GM12801 (cell line): ENCODE measurements at regions not wholly inside any gene's neighbourhood (a gene's known extent, or its start where the extent isn't known, plus 50 kb on each side); places are given as distances from the start of the nearest gene placed in this dataset.

ENCODE experiments used
- TF ChIP-seq, protein P1 (sequence below): IDR thresholded peaks from one replicate; pipeline ENCODE4 v1.5.1; 2011; ENCODE audit warnings: control low read depth; ENCODE audit not compliant: insufficient read length; ENCODE audit errors: extremely low read depth

DNA sequence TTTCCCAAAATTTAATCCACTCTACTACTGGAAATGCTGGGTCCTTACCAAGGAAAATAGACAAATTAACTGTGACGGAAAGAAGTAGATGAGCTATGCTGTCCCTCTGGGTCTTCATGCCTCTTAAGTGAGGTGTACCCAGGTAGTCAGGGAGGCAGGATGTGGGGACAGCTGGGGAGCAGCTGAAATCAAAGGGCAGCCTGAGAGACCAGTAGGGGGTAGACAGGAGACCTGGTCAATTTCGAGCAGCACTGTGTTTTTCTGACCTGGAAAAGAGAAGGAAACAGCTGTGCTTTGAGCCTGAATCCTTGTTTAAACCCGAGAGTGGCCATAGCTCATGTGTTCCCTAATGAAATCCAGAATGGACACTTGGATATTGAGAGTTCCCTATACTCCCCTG lies 587.3 kb downstream of the EFNB2 start:
- TF ChIP-seq, protein P1, sequence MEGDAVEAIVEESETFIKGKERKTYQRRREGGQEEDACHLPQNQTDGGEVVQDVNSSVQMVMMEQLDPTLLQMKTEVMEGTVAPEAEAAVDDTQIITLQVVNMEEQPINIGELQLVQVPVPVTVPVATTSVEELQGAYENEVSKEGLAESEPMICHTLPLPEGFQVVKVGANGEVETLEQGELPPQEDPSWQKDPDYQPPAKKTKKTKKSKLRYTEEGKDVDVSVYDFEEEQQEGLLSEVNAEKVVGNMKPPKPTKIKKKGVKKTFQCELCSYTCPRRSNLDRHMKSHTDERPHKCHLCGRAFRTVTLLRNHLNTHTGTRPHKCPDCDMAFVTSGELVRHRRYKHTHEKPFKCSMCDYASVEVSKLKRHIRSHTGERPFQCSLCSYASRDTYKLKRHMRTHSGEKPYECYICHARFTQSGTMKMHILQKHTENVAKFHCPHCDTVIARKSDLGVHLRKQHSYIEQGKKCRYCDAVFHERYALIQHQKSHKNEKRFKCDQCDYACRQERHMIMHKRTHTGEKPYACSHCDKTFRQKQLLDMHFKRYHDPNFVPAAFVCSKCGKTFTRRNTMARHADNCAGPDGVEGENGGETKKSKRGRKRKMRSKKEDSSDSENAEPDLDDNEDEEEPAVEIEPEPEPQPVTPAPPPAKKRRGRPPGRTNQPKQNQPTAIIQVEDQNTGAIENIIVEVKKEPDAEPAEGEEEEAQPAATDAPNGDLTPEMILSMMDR = no peak

DNA sequence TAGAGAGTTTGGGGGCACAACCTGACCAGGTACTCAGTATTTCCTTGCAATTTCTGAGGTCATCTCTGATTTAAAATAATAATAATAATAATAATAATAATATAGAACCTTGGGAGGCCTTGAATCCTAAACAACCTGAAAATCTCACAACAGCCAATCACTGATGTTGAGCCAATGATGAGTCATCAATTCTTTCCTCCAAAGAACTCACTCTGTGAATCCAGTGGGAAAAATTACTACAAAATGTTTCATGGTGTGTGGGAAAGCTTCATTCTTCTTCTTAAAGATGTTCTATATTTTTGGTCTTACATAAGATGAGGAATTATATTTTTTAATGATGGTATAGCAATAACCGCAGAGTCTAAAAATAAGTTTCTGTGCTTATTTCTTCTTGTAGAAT lies 594.6 kb downstream of the EFNB2 start:
- TF ChIP-seq, protein P1 = no peak

DNA sequence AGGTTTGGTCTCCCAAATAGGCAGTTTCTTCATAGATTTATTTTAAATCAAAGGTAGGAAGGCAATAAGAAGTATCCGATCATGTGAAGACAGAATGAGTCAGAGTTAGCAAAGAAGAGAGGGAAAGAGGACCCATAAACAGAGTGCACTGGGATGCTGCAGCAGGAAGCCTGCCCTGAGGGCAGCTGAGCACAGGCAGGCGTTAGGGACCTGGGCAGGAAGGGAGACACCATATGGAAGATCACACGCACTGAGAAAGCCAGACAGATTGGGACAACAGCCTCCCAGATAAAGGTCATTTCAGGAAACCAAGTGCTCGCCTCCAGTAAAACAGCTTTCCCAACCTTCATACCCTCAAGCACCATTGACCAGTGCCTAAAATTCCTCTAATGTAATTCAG lies 598.0 kb downstream of the EFNB2 start:
- TF ChIP-seq, protein P1 = no peak

DNA sequence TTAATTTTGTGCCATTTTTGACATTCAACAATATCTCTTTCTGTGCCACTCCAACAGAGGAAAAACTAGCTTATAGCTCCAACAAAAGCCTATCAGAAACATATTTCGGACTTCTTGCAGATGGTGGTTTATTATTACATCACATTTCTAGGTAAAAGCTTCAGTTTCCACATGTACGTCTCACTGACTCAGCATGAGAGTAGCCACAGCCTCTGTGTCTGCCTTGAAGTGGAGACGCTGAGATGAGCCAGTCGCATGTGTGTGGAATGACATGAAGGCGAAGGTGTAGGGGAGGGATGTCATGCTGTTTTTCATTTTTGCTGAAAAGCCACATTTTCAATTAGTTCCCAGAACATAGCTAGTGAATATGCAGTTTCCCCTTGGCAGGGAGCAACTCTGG lies 598.6 kb downstream of the EFNB2 start:
- TF ChIP-seq, protein P1 = no peak

DNA sequence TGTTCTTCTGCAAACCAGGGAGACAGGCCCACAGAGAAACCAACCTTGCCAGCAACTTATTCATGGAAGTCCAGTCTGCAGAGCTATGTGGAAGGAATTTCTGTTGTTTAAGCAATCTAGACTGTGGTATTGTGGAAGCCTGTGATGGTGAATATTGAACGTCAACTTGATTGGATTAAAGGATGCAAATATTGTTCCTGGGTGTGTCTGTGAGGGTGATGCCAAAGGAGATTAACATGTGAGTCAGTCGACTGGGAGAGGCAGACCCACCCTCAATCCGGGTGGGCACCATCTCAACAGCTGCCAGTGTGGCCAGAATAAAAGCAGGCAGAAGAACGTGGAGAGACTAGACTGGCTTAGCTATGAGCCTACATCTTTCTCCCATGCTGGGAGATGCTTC lies 606.0 kb downstream of the EFNB2 start:
- TF ChIP-seq, protein P1 = no peak

DNA sequence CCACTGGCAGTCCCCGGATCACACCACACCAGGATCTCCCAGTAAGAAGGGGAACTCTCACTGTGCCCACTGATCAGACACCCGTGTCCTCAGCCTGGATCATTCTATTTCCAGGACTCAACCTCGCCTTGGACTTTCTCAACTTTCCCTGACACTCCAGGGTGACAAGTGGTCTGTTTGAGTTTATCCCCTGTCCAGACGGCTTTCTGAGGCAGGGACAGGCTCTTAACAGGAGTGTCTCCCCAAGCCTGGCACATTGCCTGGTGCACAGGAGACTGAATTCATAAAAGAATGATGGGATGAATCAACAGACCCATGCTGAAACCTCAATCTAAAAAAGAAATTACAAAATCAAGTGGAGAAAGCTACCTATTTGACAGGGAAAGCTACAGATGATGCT lies 606.6 kb downstream of the EFNB2 start:
- TF ChIP-seq, protein P1 = no peak

DNA sequence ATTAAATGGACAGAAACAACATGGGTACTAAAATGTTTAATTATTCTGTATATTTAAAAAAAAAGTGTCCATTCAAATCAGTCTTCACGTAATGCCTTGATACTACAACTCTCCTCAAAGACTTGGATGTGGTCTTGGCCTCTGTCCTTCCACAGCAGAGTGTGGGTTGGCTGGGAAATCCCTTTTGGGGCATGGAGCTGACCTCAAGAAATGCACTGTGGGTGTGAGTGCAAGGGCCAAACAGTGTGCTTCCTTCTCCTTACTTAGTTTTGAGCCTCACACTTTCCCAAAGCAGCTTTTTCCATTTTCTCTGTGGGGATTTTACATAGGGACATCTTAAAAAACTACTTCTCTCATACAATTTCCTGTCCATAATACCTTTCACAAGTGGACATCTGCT lies 607.4 kb downstream of the EFNB2 start:
- TF ChIP-seq, protein P1 = no peak

DNA sequence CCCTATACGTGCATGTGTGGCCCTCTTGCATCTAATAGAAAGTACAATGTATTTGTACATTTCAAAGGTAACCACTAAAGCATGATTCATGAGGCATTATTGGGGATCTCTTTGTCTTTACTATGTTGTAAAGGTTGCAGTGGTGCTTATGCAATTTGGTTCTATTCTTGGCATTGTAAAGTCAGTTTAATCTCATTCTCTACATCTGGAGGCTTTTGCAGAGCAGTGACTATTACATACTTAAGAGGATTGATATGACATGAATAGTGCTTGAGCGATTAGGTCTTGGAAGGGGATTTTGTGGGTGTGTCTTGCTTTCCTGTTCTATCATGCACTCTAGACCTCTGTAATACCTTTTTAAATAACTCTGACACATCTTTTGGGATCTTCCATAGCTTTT lies 610.0 kb downstream of the EFNB2 start:
- TF ChIP-seq, protein P1 = no peak
